ENCODE measurements at regions not wholly inside any gene's neighbourhood (a gene's known extent, or its start where the extent isn't known, plus 50 kb on each side); places are given as distances from the start of the nearest gene placed in this dataset.

DNA sequence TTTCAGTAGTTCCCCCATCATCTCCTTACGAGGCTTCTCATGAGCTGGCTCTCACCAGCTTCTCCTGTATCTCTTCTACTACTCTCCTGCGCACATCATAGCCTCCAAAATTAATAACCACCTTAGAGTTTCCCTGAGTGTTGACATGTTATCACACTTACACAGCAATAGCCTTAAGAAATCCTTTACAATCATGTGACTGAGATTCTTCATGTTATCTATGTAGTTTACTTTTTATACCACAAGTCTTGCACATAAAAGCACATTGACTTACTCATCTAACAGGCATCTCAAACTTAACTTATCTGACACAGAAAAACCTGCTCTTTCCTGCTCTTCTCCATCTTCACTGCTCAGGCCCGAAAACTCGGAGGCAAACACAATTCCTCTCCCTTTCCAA is 103.7 kb upstream of the TAB2 start:
- Mint-ChIP-seq H3K9me3 (no peaks in the 10 kb centered on the region), H3K27ac (no peak overlapping the region), H3K27me3 (ENCODE audit: low read depth) (no peaks in the 10 kb centered on the region), H3K4me1 (peaks cover 32% of the 10 kb centered on the region), H3K4me3 (no peak overlapping the region), H3K36me3 (ENCODE audit: low read depth) (no peaks in the 10 kb centered on the region)
- TF ChIP-seq, protein P1, sequence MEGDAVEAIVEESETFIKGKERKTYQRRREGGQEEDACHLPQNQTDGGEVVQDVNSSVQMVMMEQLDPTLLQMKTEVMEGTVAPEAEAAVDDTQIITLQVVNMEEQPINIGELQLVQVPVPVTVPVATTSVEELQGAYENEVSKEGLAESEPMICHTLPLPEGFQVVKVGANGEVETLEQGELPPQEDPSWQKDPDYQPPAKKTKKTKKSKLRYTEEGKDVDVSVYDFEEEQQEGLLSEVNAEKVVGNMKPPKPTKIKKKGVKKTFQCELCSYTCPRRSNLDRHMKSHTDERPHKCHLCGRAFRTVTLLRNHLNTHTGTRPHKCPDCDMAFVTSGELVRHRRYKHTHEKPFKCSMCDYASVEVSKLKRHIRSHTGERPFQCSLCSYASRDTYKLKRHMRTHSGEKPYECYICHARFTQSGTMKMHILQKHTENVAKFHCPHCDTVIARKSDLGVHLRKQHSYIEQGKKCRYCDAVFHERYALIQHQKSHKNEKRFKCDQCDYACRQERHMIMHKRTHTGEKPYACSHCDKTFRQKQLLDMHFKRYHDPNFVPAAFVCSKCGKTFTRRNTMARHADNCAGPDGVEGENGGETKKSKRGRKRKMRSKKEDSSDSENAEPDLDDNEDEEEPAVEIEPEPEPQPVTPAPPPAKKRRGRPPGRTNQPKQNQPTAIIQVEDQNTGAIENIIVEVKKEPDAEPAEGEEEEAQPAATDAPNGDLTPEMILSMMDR (IDR thresholded peaks at IDR 0.05; ENCODE audit: unreplicated experiment in 3 of 3), result no peak

GRCh38 chr6:149216459-149216858 is 101.1 kb upstream of the TAB2 start:
- H3K4me3 Mint-ChIP-seq, result no peak overlapping the region
- no peaks in the 10 kb centered on the region for H3K27me3 Mint-ChIP-seq (ENCODE audit: low read depth)
- no peaks in the 10 kb centered on the region for H3K9me3 Mint-ChIP-seq
- TF ChIP-seq, protein P1 (IDR thresholded peaks at IDR 0.05; ENCODE audit: unreplicated experiment in 3 of 3), result no peak
- no peak overlapping the region for H3K27ac Mint-ChIP-seq
- H3K36me3 Mint-ChIP-seq (ENCODE audit: low read depth), result no peaks in the 10 kb centered on the region
- peaks cover 16% of the 10 kb centered on the region for H3K4me1 Mint-ChIP-seq

- no peaks in the 10 kb centered on the region for H3K9me3 Mint-ChIP-seq
- H3K27me3 Mint-ChIP-seq (ENCODE audit: low read depth), result no peaks in the 10 kb centered on the region
- TF ChIP-seq, protein P1 (IDR thresholded peaks at IDR 0.05; ENCODE audit: unreplicated experiment in 3 of 3), result no peak
Observed at GRCh38 chr6:149217466-149217888, 100.0 kb upstream of the TAB2 start.

GRCh38 chr6:149218471-149218870 is 99.0 kb upstream of the TAB2 start:
- no peaks in the 10 kb centered on the region for H3K9me3 Mint-ChIP-seq
- peak overlapping the region in 2 of 3 experiments; percentile 68 to 78 for H3K27ac Mint-ChIP-seq
- TF ChIP-seq, protein P1 (IDR thresholded peaks at IDR 0.05; ENCODE audit: unreplicated experiment in 3 of 3), result no peak
- no peaks in the 10 kb centered on the region for H3K27me3 Mint-ChIP-seq (ENCODE audit: low read depth)
- no peaks in the 10 kb centered on the region for H3K36me3 Mint-ChIP-seq (ENCODE audit: low read depth)
- H3K4me3 Mint-ChIP-seq, result no peak overlapping the region
- H3K4me1 Mint-ChIP-seq, result peaks cover 26% of the 10 kb centered on the region

More at GRCh38 chr6:149217466-149217888, 100.0 kb upstream of the TAB2 start:
- peaks cover 16% of the 10 kb centered on the region for H3K4me1 Mint-ChIP-seq
- peak overlapping the region in 2 of 3 experiments; percentile 73 to 78 for H3K27ac Mint-ChIP-seq
- H3K4me3 Mint-ChIP-seq, result no peak overlapping the region
- H3K36me3 Mint-ChIP-seq (ENCODE audit: low read depth), result no peaks in the 10 kb centered on the region

- Mint-ChIP-seq H3K36me3 (ENCODE audit: low read depth) (no peaks in the 10 kb centered on the region), H3K4me1 (peaks cover 31% of the 10 kb centered on the region), H3K9me3 (no peaks in the 10 kb centered on the region), H3K27me3 (ENCODE audit: low read depth) (no peaks in the 10 kb centered on the region), H3K27ac (peak overlapping the region in 2 of 3 experiments; percentile 68 to 78), H3K4me3 (no peak overlapping the region)
- TF ChIP-seq, protein P1 (IDR thresholded peaks at IDR 0.05; ENCODE audit: unreplicated experiment in 3 of 3), result no peak
Observed at GRCh38 chr6:149218915-149219314, 98.6 kb upstream of the TAB2 start.
